Smooth muscle cell (in vitro differentiated cells): ENCODE measurements at regions not wholly inside any gene's neighbourhood (a gene's known extent, or its start where the extent isn't known, plus 50 kb on each side); places are given as distances from the start of the nearest gene placed in this dataset.

Experiments
- DNase-seq: peaks from one replicate; lab custom pipeline; 2025; ENCODE audit not compliant: unreplicated experiment; lab: John Stamatoyannopoulos, UW
- H2AFZ ChIP-seq: fragments of 200-600 bp; sonication (generic); 2 replicates; pipeline ENCODE4 v1.6.0; 2016; ENCODE audit warnings: antibody characterized with exemption, low read depth, mild to moderate bottlenecking
- H3F3A ChIP-seq: fragments of 200-600 bp; sonication (generic); 2 replicates; pipeline ENCODE4 v1.6.0; 2017; ENCODE audit warnings: antibody characterized with exemption, low read depth
- H3K27ac ChIP-seq: fragments of 200-600 bp; sonication (generic); 2 replicates; pipeline ENCODE4 v1.5.1; 2016; ENCODE audit warnings: low read depth, mild to moderate bottlenecking
- H3K27me3 ChIP-seq: fragments of 200-600 bp; sonication (generic); 2 replicates; pipeline ENCODE4 v1.6.1; 2016; ENCODE audit warnings: low read depth, mild to moderate bottlenecking
- H3K36me3 ChIP-seq: fragments of 200-600 bp; sonication (generic); 2 replicates; pipeline ENCODE4 v1.5.1; 2016; ENCODE audit warnings: low read depth
- H3K4me1 ChIP-seq: fragments of 200-600 bp; sonication (generic); 2 replicates; pipeline ENCODE4 v1.5.1; 2016; ENCODE audit warnings: low read depth
- H3K4me2 ChIP-seq: fragments of 200-600 bp; sonication (generic); 2 replicates; pipeline ENCODE4 v1.6.0; 2016; ENCODE audit warnings: mild to moderate bottlenecking
- H3K4me3 ChIP-seq: fragments of 200-600 bp; sonication (generic); 2 replicates; pipeline ENCODE4 v1.5.1; 2016; ENCODE audit warnings: mild to moderate bottlenecking
- H3K79me2 ChIP-seq: fragments of 200-600 bp; sonication (generic); 2 replicates; pipeline ENCODE4 v1.6.0; 2016; ENCODE audit warnings: low read depth, mild to moderate bottlenecking
- H3K9ac ChIP-seq: fragments of 200-600 bp; sonication (generic); 2 replicates; pipeline ENCODE4 v1.6.0; 2016; ENCODE audit warnings: low read depth
- H3K9me3 ChIP-seq: fragments of 200-600 bp; sonication (generic); replicated peaks from 2 replicates; pipeline ENCODE4 v1.5.1; 2016; ENCODE audit warnings: low read depth
- H4K20me1 ChIP-seq: fragments of 200-600 bp; sonication (generic); 2 replicates; pipeline ENCODE4 v1.6.0; 2016; ENCODE audit warnings: low read depth
- CTCF ChIP-seq: fragments of 200-600 bp; sonication (generic); IDR thresholded peaks from 2 replicates; pipeline ENCODE4 v1.5.1; 2017; ENCODE audit warnings: borderline replicate concordance, mild to moderate bottlenecking, antibody characterized with exemption; ENCODE audit not compliant: insufficient read depth, poor library complexity, severe bottlenecking
- WGBS: methylation state at CpG from one replicate; pipeline ENCODE4 v1.1.7; 2016; ENCODE audit warnings: low lambda C conversion rate; 5-methylcytosine and 5-hydroxymethylcytosine counted together

- Histone ChIP-seq H3K4me2 (no peak overlapping the region), H3K4me1 (no peaks in the 10 kb centered on the region), H3K27me3 (no peaks in the 10 kb centered on the region), H3K27ac (no peak overlapping the region), H3K4me3 (no peak overlapping the region), H2AFZ (no peak overlapping the region), H3K9me3 (no peaks in the 10 kb centered on the region), H3F3A (no peaks in the 10 kb centered on the region), H3K9ac (no peak overlapping the region), H4K20me1 (no peaks in the 10 kb centered on the region), H3K36me3 (no peaks in the 10 kb centered on the region), H3K79me2 (no peaks in the 10 kb centered on the region)
- TF ChIP-seq CTCF: no peak
- 77% methylated on average over 1 of the region's 1 CpG for WGBS
- DNase-seq: no peak
Observed at GRCh38 chr2:66275984-66276383, 158.9 kb upstream of the MEIS1 start.

GRCh38 chr2:66273933-66274490, 160.9 kb upstream of the MEIS1 start:
- H3K4me2 ChIP-seq: no peak overlapping the region
- H3K4me1 ChIP-seq: peaks cover 5% of the 10 kb centered on the region
- TF ChIP-seq CTCF: no peak
- no peaks in the 10 kb centered on the region for H3K36me3 ChIP-seq
- peak overlapping the region; percentile 85 for H2AFZ ChIP-seq
- H4K20me1 ChIP-seq: no peaks in the 10 kb centered on the region
- H3K27ac ChIP-seq: no peak overlapping the region
- DNase-seq: no peak
- 72% methylated on average over 4 of the region's 4 CpGs for WGBS
- H3K9ac ChIP-seq: no peak overlapping the region
- H3K9me3 ChIP-seq: no peaks in the 10 kb centered on the region
- no peak overlapping the region for H3K4me3 ChIP-seq
- H3K27me3 ChIP-seq: no peaks in the 10 kb centered on the region
- no peaks in the 10 kb centered on the region for H3F3A ChIP-seq
- no peaks in the 10 kb centered on the region for H3K79me2 ChIP-seq

- Histone ChIP-seq H3K9ac (no peak overlapping the region), H3K4me2 (no peak overlapping the region)
- 98% methylated on average over 6 of the region's 6 CpGs for WGBS
Observed at GRCh38 chr2:66272751-66273150, 162.2 kb upstream of the MEIS1 start.

More at GRCh38 chr2:66272751-66273150, 162.2 kb upstream of the MEIS1 start:
- Histone ChIP-seq H3K4me3 (no peak overlapping the region), H3K27me3 (no peaks in the 10 kb centered on the region), H3K9me3 (no peaks in the 10 kb centered on the region), H2AFZ (no peak overlapping the region), H3K4me1 (peaks cover 5% of the 10 kb centered on the region), H3K27ac (no peak overlapping the region), H4K20me1 (no peaks in the 10 kb centered on the region), H3F3A (no peaks in the 10 kb centered on the region), H3K79me2 (no peaks in the 10 kb centered on the region), H3K36me3 (no peaks in the 10 kb centered on the region)
- no peak for DNase-seq
- TF ChIP-seq CTCF: no peak
